ENCODE measurements at regions not wholly inside any gene's neighbourhood (a gene's known extent, or its start where the extent isn't known, plus 50 kb on each side); places are given as distances from the start of the nearest gene placed in this dataset.

GRCh38 chr2:66699793-66700676, 265.1 kb downstream of the MEIS1 start:
- Histone ChIP-seq H3K9me3 (ENCODE audit: control insufficient read depth in 2 of 3, low read length in 3 of 3) (no peaks in the 10 kb centered on the region), H3K4me3 (ENCODE audit: low read length) (no peak overlapping the region), H3K27ac (ENCODE audit: low read depth, low read length) (no peak overlapping the region), H3K27me3 (ENCODE audit: control insufficient read depth in 2 of 2, insufficient read depth in 2 of 2, low read length in 2 of 2) (no peaks in the 10 kb centered on the region), H3K4me1 (ENCODE audit: control insufficient read depth in 2 of 2, insufficient read depth in 2 of 2, low read length in 2 of 2) (no peaks in the 10 kb centered on the region), H3K36me3 (ENCODE audit: control insufficient read depth in 2 of 3, insufficient read depth in 3 of 3, low read length in 3 of 3) (no peaks in the 10 kb centered on the region)
- Mint-ChIP-seq H3K36me3 (no peaks in the 10 kb centered on the region), H3K9me3 (no peaks in the 10 kb centered on the region), H3K4me1 (no peaks in the 10 kb centered on the region), H3K27ac (no peak overlapping the region), H3K4me3 (no peak overlapping the region), H3K27me3 (no peaks in the 10 kb centered on the region)
- ChIA-PET POLR2A (no interaction called here), CTCF (no interaction called here)
- ATAC-seq (no peak), DNase-seq (no peak)
- intact Hi-C loops (cut with micrococcal nuclease) = no loop called here

- Mint-ChIP-seq H3K27me3 (peaks cover 0 to 3% (median 0%) of the 10 kb centered on the region in 5 donors), H3K4me1 (no peaks in the 10 kb centered on the region), H3K36me3 (no peaks in the 10 kb centered on the region), H3K27ac (no peak overlapping the region), H3K4me3 (no peak overlapping the region), H3K9me3 (peaks cover 0 to 2% (median 0%) of the 10 kb centered on the region in 11 donors)
- Histone ChIP-seq H3K4me1 (ENCODE audit: control insufficient read depth in 2 of 2, insufficient read depth in 2 of 2, low read length in 2 of 2) (no peaks in the 10 kb centered on the region), H3K4me3 (ENCODE audit: low read length) (no peak overlapping the region), H3K9me3 (ENCODE audit: control insufficient read depth in 2 of 3, low read length in 3 of 3) (no peaks in the 10 kb centered on the region), H3K27me3 (ENCODE audit: control insufficient read depth in 2 of 2, insufficient read depth in 2 of 2, low read length in 2 of 2) (no peaks in the 10 kb centered on the region), H3K36me3 (ENCODE audit: control insufficient read depth in 2 of 3, insufficient read depth in 3 of 3, low read length in 3 of 3) (no peaks in the 10 kb centered on the region), H3K27ac (ENCODE audit: low read depth, low read length) (no peak overlapping the region)
- intact Hi-C loops (cut with micrococcal nuclease) = no loop called here
- POLR2A ChIA-PET = no interaction called here
- CTCF ChIA-PET = no interaction called here
- ATAC-seq (no peak), DNase-seq (no peak)
These were observed 265.7 kb downstream of the MEIS1 start for GRCh38 chr2:66700677-66701066.

- H3K27ac Mint-ChIP-seq = no peak overlapping the region
- Histone ChIP-seq H3K27ac (ENCODE audit: low read depth, low read length) (no peak overlapping the region), H3K4me1 (ENCODE audit: control insufficient read depth in 2 of 2, insufficient read depth in 2 of 2, low read length in 2 of 2) (no peaks in the 10 kb centered on the region), H3K36me3 (ENCODE audit: control insufficient read depth in 2 of 3, insufficient read depth in 3 of 3, low read length in 3 of 3) (no peaks in the 10 kb centered on the region), H3K4me3 (ENCODE audit: low read length) (no peak overlapping the region), H3K9me3 (ENCODE audit: control insufficient read depth in 2 of 3, low read length in 3 of 3) (no peaks in the 10 kb centered on the region), H3K27me3 (ENCODE audit: control insufficient read depth in 2 of 2, insufficient read depth in 2 of 2, low read length in 2 of 2) (no peaks in the 10 kb centered on the region)
- H3K9me3 Mint-ChIP-seq = peaks cover 0 to 2% (median 0%) of the 10 kb centered on the region in 11 donors
- ChIA-PET POLR2A (no interaction called here), CTCF (no interaction called here)
- DNase-seq (no peak), ATAC-seq (no peak)
- H3K4me1 Mint-ChIP-seq = no peaks in the 10 kb centered on the region
- no peak overlapping the region for H3K4me3 Mint-ChIP-seq
- intact Hi-C loops (cut with micrococcal nuclease) = no loop called here
- H3K27me3 Mint-ChIP-seq = peaks cover 0 to 3% (median 0%) of the 10 kb centered on the region in 5 donors
- H3K36me3 Mint-ChIP-seq = no peaks in the 10 kb centered on the region
These were observed 266.3 kb downstream of the MEIS1 start for GRCh38 chr2:66701251-66701650.

- H3K9me3 ChIP-seq (ENCODE audit: control insufficient read depth in 2 of 3, low read length in 3 of 3) = no peaks in the 10 kb centered on the region
- ATAC-seq (no peak), DNase-seq (no peak)
- no peak overlapping the region for H3K4me3 ChIP-seq (ENCODE audit: low read length)
- Mint-ChIP-seq H3K27ac (no peak overlapping the region), H3K27me3 (peaks cover 0 to 3% (median 0%) of the 10 kb centered on the region in 5 donors), H3K4me1 (no peaks in the 10 kb centered on the region), H3K4me3 (no peak overlapping the region), H3K9me3 (peaks cover 0 to 2% (median 0%) of the 10 kb centered on the region in 11 donors), H3K36me3 (no peaks in the 10 kb centered on the region)
- ChIA-PET POLR2A (no interaction called here), CTCF (no interaction called here)
- no peak overlapping the region for H3K27ac ChIP-seq (ENCODE audit: low read depth, low read length)
- no peaks in the 10 kb centered on the region for H3K27me3 ChIP-seq (ENCODE audit: control insufficient read depth in 2 of 2, insufficient read depth in 2 of 2, low read length in 2 of 2)
- no peaks in the 10 kb centered on the region for H3K36me3 ChIP-seq (ENCODE audit: control insufficient read depth in 2 of 3, insufficient read depth in 3 of 3, low read length in 3 of 3)
- no peaks in the 10 kb centered on the region for H3K4me1 ChIP-seq (ENCODE audit: control insufficient read depth in 2 of 2, insufficient read depth in 2 of 2, low read length in 2 of 2)
- intact Hi-C loops (cut with micrococcal nuclease) = no loop called here
These were observed 266.7 kb downstream of the MEIS1 start for GRCh38 chr2:66701656-66702055.

- intact Hi-C loops (cut with micrococcal nuclease) = no loop called here
These were observed 267.4 kb downstream of the MEIS1 start for GRCh38 chr2:66702301-66702700.

GRCh38 chr2:66704786-66705185, 269.9 kb downstream of the MEIS1 start:
- ChIA-PET POLR2A (no interaction called here), CTCF (no interaction called here)
- intact Hi-C loops (cut with micrococcal nuclease) = no loop called here
- Mint-ChIP-seq H3K4me3 (no peak overlapping the region), H3K27ac (no peak overlapping the region), H3K9me3 (peaks cover 0 to 3% (median 0%) of the 10 kb centered on the region in 11 donors), H3K4me1 (no peaks in the 10 kb centered on the region), H3K27me3 (peaks cover 0 to 3% (median 0%) of the 10 kb centered on the region in 5 donors), H3K36me3 (no peaks in the 10 kb centered on the region)
- Histone ChIP-seq H3K36me3 (ENCODE audit: control insufficient read depth in 2 of 3, insufficient read depth in 3 of 3, low read length in 3 of 3) (no peaks in the 10 kb centered on the region), H3K27ac (ENCODE audit: low read depth, low read length) (no peak overlapping the region), H3K4me3 (ENCODE audit: low read length) (no peak overlapping the region), H3K9me3 (ENCODE audit: control insufficient read depth in 2 of 3, low read length in 3 of 3) (no peaks in the 10 kb centered on the region), H3K4me1 (ENCODE audit: control insufficient read depth in 2 of 2, insufficient read depth in 2 of 2, low read length in 2 of 2) (no peaks in the 10 kb centered on the region), H3K27me3 (ENCODE audit: control insufficient read depth in 2 of 2, insufficient read depth in 2 of 2, low read length in 2 of 2) (no peaks in the 10 kb centered on the region)
- ATAC-seq (no peak), DNase-seq (no peak)

More at GRCh38 chr2:66702301-66702700, 267.4 kb downstream of the MEIS1 start:
- Histone ChIP-seq H3K27ac (ENCODE audit: low read depth, low read length) (no peak overlapping the region), H3K27me3 (ENCODE audit: control insufficient read depth in 2 of 2, insufficient read depth in 2 of 2, low read length in 2 of 2) (no peaks in the 10 kb centered on the region), H3K36me3 (ENCODE audit: control insufficient read depth in 2 of 3, insufficient read depth in 3 of 3, low read length in 3 of 3) (no peaks in the 10 kb centered on the region), H3K4me3 (ENCODE audit: low read length) (no peak overlapping the region), H3K9me3 (ENCODE audit: control insufficient read depth in 2 of 3, low read length in 3 of 3) (no peaks in the 10 kb centered on the region), H3K4me1 (ENCODE audit: control insufficient read depth in 2 of 2, insufficient read depth in 2 of 2, low read length in 2 of 2) (no peaks in the 10 kb centered on the region)
- H3K9me3 Mint-ChIP-seq = peaks cover 0 to 3% (median 0%) of the 10 kb centered on the region in 11 donors
- CTCF ChIA-PET = no interaction called here
- H3K36me3 Mint-ChIP-seq = no peaks in the 10 kb centered on the region
- no peaks in the 10 kb centered on the region for H3K4me1 Mint-ChIP-seq
- no peak overlapping the region for H3K27ac Mint-ChIP-seq
- peaks cover 0 to 3% (median 0%) of the 10 kb centered on the region in 5 donors for H3K27me3 Mint-ChIP-seq
- ATAC-seq (no peak), DNase-seq (no peak)
- H3K4me3 Mint-ChIP-seq = no peak overlapping the region
- POLR2A ChIA-PET = no interaction called here

- CTCF ChIA-PET = no interaction called here
- Mint-ChIP-seq H3K27ac (no peak overlapping the region), H3K4me3 (no peak overlapping the region), H3K4me1 (no peaks in the 10 kb centered on the region), H3K36me3 (peaks cover 0 to 4% (median 0%) of the 10 kb centered on the region in 5 donors), H3K9me3 (peaks cover 0 to 10% (median 1%) of the 10 kb centered on the region in 11 donors), H3K27me3 (peaks cover 0 to 5% (median 0%) of the 10 kb centered on the region in 5 donors)
- DNase-seq = no peak
- no peaks in the 10 kb centered on the region for H3K9me3 ChIP-seq (ENCODE audit: control insufficient read depth in 2 of 3, low read length in 3 of 3)
- H3K27me3 ChIP-seq (ENCODE audit: control insufficient read depth in 2 of 2, insufficient read depth in 2 of 2, low read length in 2 of 2) = no peaks in the 10 kb centered on the region
- no peak overlapping the region for H3K27ac ChIP-seq (ENCODE audit: low read depth, low read length)
- POLR2A ChIA-PET = no interaction called here
- H3K4me3 ChIP-seq (ENCODE audit: low read length) = no peak overlapping the region
- intact Hi-C loops (cut with micrococcal nuclease) = no loop called here
- no peaks in the 10 kb centered on the region for H3K36me3 ChIP-seq (ENCODE audit: control insufficient read depth in 2 of 3, insufficient read depth in 3 of 3, low read length in 3 of 3)
- no peaks in the 10 kb centered on the region for H3K4me1 ChIP-seq (ENCODE audit: control insufficient read depth in 2 of 2, insufficient read depth in 2 of 2, low read length in 2 of 2)
- ATAC-seq = no peak
These were observed 279.7 kb downstream of the MEIS1 start for GRCh38 chr2:66714610-66715009.
